ENCODE measurements at regions not wholly inside any gene's neighbourhood (a gene's known extent, or its start where the extent isn't known, plus 50 kb on each side); places are given as distances from the start of the nearest gene placed in this dataset.
A peak's percentile ranks its signal among the peaks of the same experiment; 100 is the strongest.

DNA sequence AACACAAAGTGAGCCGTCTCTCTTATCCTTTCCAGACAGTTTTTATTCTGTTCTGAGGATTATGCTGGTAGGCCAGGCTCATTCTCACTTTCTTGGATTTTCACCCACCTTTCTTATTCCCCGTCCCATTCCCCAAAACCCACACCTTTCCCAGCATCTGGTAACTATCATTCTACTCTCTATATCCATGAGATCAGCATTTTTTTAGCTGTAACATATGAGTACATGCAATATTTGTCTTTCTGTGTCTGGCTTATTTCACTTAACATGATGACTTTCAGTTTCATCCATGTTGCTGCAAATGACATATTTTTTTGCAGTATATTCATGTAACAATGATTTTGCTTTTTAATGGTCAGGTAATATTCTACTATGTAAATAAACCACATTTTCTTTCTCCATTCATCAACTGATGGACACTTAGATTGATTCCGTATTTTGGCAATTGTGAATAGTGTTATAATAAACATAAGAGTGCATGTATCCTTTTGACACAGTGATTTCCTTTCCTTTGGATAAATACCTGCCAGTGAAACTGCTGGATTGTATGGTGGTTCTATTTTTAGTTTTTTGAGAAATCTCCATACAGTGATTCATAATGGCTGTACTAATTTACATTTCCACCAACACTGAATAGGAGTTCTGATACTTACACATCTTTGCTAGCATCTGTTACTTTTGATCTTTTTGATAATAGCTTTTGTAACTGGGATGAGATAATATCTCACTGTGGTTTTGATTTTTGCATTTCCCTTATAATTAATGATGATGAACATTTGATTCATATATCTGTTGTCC, 289.3 kb downstream of the RPRM start:
- DNase-seq: no peak

- DNase-seq: no peak
Observed at GRCh38 chr2:153179808-153180207, 298.8 kb downstream of the RPRM start.

DNA sequence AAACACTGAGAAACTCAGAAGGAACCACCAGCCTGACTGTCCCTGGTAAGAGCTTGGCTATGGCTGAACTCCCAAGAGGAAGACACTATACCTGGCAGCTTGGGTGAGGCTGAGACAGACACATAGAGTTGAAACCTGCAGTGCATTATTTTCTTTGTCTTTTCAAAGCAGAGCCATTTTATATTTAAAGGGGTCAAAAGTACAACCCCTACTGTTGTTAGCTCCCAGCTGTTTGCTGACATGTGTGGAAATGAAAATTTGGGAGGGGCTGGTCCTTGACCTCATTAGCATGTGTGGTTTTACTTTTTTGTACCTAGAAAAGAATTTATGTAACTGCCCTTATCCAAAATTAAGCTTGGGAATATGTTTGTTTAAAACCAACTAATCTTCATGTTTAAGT, 309.0 kb downstream of the RPRM start:
- DNase-seq: peak; percentile 9

DNA sequence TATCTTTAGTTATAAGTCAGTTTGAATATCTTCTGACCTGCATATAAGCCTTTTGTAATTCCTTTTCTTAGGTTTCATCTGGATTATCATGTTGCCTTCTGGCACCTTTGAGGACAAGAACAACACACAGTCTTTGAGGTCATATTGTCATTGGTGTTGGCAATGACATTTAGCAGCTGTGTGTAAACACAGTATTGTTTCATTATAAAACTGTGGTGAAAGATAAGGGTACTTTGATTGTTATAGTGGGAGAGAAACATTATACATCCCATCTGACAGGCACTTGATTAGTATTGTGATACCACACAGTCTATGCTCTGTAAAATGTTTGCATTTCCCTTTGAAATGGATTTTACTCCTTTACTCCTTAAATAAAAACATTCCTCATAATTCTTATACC, 313.5 kb downstream of the RPRM start:
- no peak for DNase-seq

GRCh38 chr2:153163055-153163454, 315.5 kb downstream of the RPRM start:
- peak; percentile 58 for DNase-seq

DNA sequence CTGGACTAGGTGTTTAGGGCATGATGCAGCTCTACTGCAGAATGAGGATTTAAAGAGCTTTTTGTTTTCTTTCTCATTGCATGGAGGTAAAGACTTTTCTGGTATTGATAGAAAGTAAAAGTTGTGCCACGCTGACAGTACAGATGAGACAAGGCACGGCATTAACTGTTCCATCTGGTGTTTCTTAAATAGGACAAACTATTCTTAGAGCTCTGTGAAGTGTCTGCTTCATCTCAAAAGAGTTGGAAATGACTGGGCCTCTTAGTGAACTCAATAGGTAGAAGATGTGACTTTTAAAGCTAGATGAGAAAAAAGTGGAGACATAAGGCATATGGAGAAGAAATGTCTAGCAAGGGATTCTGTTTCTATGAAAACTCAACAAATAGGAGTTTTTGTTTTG, 321.8 kb downstream of the RPRM start:
- DNase-seq: no peak

- no peak for DNase-seq
Observed at GRCh38 chr2:153152036-153152435, 326.5 kb downstream of the RPRM start.

DNA sequence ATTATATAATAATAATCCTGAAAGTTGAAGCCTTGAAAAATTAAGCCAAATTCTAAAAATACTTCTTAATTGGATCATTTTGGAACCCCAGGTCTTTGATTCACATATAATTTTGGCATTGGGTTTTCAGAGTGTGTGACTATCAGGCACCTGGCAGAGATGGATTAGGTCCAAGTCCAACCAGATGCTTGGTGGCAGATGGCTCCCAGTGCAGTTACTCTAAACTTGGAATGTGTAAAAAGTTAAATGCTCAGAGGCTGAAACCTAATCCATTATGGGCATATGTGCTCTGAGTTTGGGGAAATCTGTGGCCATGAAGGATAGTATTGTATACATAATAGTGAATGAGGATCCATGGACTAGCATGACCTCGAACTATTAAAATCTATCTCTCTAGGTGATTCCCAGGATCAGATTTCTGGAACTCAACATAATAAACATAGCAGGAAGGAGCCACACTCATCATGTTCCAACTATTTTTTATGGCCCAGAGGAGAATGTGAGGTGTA, 333.0 kb downstream of the RPRM start:
- peak; percentile 83 for DNase-seq

- DNase-seq: no peak
Observed at GRCh38 chr2:153143540-153143939, 335.0 kb downstream of the RPRM start.

GRCh38 chr2:153140498-153140897, 338.1 kb downstream of the RPRM start:
- DNase-seq: no peak

GRCh38 chr2:153138651-153139375, 339.7 kb downstream of the RPRM start:
- DNase-seq: no peak

DNA sequence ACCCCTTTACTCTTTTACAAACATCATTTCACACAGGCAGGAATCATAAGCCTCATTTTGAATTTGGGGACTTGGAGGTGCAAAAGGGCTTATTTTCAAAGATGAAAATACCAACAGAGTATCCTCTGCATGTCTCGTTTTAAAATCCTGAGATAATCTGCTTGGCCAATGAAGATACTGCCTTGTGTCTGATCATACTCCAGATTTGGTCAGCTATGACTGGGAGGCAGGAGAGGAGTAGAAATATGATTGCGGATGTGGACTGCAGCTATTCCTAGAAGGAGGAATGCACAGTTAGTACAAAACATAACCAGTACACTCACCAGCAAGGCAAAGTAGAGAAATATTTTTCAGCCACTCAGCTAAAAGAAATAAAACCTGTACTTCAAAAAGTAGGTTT, 342.3 kb downstream of the RPRM start:
- no peak for DNase-seq

DNA sequence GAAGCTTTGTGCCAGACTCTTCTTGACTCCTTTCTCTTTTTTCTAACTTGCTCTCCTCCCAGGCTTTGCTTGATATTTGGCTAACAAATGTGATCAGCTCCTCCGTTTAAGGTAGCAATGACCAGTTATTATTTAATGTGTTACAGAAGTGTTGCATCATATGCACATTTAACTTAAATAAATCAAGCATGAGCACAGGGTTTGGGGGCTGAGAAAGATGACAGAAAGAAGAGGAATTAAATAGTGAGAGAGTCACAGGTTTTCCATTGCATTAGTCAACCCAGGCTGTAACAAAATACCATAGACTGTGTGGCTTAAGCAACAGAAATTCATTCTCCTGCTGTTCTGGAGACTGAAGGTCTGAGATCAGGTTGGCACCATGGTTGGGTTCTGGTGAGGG, 343.8 kb downstream of the RPRM start:
- no peak for DNase-seq

DNA sequence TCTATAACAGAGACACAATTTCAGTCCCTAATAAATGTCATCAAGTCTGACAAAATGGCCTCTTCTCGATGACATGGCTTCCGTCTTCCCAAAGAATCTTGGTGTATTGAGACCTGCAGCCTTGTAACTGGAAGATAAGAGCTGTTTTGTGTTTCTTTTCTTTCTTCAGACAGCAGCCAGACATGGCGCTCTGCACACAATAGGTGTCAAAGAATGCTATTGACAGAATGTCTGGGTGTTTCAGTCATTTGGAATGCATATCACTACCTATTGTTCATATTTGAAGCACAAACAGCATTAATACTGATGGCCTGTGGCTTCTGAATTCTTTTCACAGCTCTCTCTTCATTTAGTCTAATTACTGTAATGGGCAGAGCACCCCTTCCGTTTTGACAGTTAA, 344.8 kb downstream of the RPRM start:
- no peak for DNase-seq

DNA sequence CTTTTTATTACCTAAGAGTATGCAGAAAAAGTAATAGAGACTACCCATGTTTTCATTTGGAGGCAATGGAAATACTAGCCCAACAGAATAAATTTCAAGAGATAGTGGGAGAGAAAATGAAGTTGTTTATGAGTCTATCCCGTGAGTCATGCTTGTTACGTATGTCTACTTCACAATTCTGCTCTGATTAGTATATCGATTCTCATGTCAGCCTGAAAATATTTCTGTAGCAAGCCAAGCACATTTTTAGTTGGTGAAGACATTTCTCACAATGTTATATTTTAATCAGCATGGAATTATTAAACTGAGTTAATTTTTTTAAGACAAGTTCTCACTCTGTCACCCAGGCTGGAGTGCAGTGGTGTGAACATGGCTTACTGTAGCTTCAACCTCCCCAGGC, 346.1 kb downstream of the RPRM start:
- DNase-seq: no peak

- DNase-seq: no peak
Observed at GRCh38 chr2:153115141-153115540, 363.4 kb downstream of the RPRM start.

DNA sequence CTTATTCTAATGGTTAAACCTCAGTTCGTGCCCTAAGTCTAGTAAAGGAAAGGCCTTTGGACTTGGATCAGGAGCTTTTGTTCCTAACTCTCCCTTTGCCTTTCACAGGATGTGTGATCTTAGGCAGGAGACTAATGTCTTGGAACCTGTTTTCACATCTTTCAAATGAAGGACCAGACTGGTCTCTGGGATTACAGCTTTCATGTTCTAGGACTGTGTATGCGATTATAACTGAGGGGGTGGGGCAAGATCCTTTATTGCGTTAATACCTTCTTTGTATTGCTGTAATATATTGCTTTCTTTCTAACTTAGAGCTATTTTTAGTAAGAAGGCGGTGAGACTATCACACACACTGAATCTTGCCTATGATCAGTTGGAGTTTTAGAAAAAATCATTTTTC, 368.1 kb downstream of the RPRM start:
- DNase-seq: no peak

- DNase-seq: no peak
Observed at GRCh38 chr2:153109793-153110192, 368.8 kb downstream of the RPRM start.

DNA sequence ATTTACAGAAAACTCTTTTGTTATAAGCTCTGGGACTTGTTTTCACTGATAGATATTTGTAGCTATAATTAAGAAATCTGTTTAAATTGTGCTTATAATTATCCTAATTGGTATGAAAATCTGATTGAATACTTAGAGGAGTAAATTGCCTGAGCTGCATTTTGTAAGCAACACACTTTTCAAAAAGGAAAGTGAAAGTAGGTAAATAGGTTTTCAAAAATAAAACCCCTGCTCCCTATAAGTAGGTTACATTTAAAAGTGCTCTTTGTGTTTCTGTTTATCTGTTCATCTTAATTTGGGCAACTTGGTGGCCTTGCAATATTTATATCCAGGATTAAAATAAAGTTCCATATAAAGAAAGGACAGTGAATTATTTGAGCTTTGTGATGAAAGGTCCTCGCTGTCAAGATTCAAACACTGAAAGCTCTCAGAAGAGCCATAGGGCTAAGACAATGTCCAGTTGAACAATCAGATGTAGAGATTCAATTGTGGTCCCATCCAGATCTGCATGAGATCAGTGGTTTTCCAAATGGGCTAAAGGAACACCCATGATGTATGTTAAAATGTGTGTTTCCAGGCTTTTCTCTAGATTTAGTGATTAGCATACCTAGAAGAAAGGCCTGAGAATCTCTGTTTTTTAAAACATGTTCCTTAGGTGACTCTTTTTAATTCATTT, 371.6 kb downstream of the RPRM start:
- peak; percentile 28 for DNase-seq

DNA sequence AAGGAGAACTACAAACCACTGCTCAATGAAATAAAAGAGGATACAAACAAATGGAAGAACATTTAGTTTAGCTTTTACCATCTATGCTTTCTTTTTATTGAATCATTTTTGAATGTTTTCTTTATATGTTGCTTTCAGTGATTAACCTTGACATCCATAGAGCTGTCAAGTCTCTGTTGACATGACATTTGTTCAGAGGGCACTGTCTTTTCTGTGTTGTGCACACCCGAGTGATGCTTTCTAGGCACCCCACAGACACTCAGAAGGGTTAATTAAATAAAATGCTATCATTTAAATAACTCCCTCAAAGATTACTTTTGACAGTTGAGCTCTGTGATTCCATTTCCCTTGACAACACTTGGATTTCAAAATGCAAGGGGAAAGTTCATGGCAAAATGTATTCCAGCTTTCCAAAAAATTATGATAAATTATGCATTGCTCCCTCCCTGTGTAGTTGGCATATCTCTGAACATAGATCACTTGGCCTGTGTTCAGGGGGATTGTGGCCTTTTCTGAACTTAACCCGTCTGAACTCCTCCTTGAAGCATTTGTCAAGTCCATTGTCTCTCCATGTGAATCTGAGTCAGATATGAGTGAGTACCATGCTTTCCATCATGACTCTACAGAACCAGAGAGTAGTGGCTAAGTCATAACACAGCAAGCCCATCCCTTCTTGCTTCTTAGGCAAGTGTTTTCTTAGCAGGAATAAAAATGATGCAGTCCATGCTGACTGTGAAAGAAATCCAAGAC, 372.6 kb downstream of the RPRM start:
- no peak for DNase-seq

DNA sequence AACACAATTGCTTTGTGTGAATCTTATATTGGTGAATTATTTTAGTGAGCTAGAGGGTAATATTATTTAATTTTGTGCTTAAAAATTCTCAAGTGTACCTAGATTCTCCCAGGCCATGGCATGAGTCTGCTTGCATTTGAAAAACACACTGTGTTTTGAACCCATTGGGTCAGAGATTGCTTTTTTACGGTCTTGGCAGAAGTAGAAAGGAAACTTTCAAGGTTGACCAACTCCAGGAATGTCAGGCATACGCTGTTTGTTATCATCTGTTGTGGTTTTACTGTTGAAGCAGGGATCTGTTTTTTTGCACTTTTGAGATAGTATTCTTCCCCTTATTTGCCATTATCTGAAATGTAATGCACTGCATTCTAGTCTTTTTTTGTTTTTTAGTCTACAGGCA, 377.4 kb downstream of the RPRM start:
- DNase-seq: no peak

- DNase-seq: peak; percentile 23
Observed at GRCh38 chr2:153100151-153100550, 378.4 kb downstream of the RPRM start.

DNA sequence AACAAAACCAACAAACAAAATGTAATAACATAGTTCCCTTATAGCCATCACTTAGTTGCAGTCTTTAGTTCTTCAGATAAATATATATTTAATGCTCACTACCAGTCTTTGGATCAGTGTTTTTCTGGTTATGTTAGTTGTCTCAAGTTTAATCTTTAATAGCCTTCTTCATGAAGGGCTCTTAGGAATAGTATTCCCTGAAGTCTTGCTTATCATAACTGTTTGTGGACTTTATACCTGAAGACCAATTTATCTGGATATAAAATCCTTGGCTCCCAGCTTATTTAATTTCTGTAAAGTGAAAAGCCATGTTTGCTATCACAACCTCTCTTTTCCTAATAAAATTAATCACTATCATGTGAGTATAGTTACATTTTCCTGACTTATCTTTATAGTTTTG, 379.7 kb downstream of the ARL6IP6 start:
- DNase-seq: no peak

Data from NCI-H1105 treated with DMSO at 0.1 percent for 48 hours (cell line).